GM23338 (cell line): ENCODE measurements at regions not wholly inside any gene's neighbourhood (a gene's known extent, or its start where the extent isn't known, plus 50 kb on each side); places are given as distances from the start of the nearest gene placed in this dataset.

Experiments used
- ATAC-seq: fragments of 200-7000 bp; cut with Tn5 transposase; 3 replicates; pipeline ENCODE4 v1.9.1; 2020
- DNase-seq: peaks from one replicate; pipeline ENCODE4 v3.0.0-alpha.2; 2015; ENCODE audit warnings: low spot score
- H2AFZ ChIP-seq: fragments of 200-600 bp; sonication (generic); 2 replicates; pipeline ENCODE4 v1.8.0; 2016; ENCODE audit warnings: antibody characterized with exemption, mild to moderate bottlenecking, moderate library complexity
- H3F3A ChIP-seq: fragments of 200-600 bp; sonication (generic); replicated peaks from 2 replicates; pipeline ENCODE4 v1.8.0; 2017; ENCODE audit warnings: antibody characterized with exemption, mixed run types, low read depth
- H3K27ac ChIP-seq: fragments of 200-600 bp; sonication (generic); 2 replicates; pipeline ENCODE4 v1.6.1; 2016; ENCODE audit warnings: low read depth
- H3K27me3 ChIP-seq: fragments of 200-600 bp; sonication (generic); 2 replicates; pipeline ENCODE4 v1.8.0; 2016; ENCODE audit warnings: mild to moderate bottlenecking, mixed run types, moderate library complexity; ENCODE audit not compliant: insufficient read depth
- H3K36me3 ChIP-seq: fragments of 200-600 bp; sonication (generic); 2 replicates; pipeline ENCODE4 v1.8.0; 2016; ENCODE audit warnings: mild to moderate bottlenecking; ENCODE audit not compliant: insufficient read depth
- H3K4me1 ChIP-seq: fragments of 200-600 bp; sonication (generic); 2 replicates; pipeline ENCODE4 v1.8.0; 2016; ENCODE audit warnings: mild to moderate bottlenecking, moderate library complexity; ENCODE audit not compliant: insufficient read depth
- H3K4me2 ChIP-seq: fragments of 200-600 bp; sonication (generic); 2 replicates; pipeline ENCODE4 v1.7.1; 2017; ENCODE audit warnings: mixed run types
- H3K4me3 ChIP-seq: fragments of 200-600 bp; sonication (generic); 2 replicates; pipeline ENCODE4 v1.6.1; 2016; ENCODE audit warnings: mixed run types
- H3K79me2 ChIP-seq: fragments of 200-600 bp; sonication (generic); replicated peaks from 2 replicates; pipeline ENCODE4 v1.8.0; 2017; ENCODE audit warnings: mild to moderate bottlenecking; ENCODE audit not compliant: insufficient read depth
- H3K9me2 ChIP-seq: fragments of 200-600 bp; sonication (generic); 2 replicates; pipeline ENCODE4 v1.8.0; 2017; ENCODE audit not compliant: insufficient read depth
- H4K20me1 ChIP-seq: fragments of 200-600 bp; sonication (generic); replicated peaks from 2 replicates; pipeline ENCODE4 v1.8.0; 2017; ENCODE audit warnings: mild to moderate bottlenecking; ENCODE audit not compliant: insufficient read depth
- H3K27ac Mint-ChIP-seq: 2 replicates; pipeline ENCODE4 v1.8.0; 2020; ENCODE audit warnings: inconsistent platforms, mild to moderate bottlenecking, moderate library complexity, mixed read lengths
- H3K27me3 Mint-ChIP-seq: 3 replicates; pipeline ENCODE4 v1.8.0; 2022; ENCODE audit warnings: low read depth, mild to moderate bottlenecking, moderate library complexity, mixed read lengths, inconsistent platforms; ENCODE audit not compliant: insufficient read depth, poor library complexity
- H3K36me3 Mint-ChIP-seq: 3 replicates; pipeline ENCODE4 v1.8.0; 2021; ENCODE audit warnings: low read depth, mild to moderate bottlenecking, inconsistent platforms, moderate library complexity, mixed read lengths
- H3K4me1 Mint-ChIP-seq: 3 replicates; pipeline ENCODE4 v1.8.0; 2020; ENCODE audit warnings: mild to moderate bottlenecking, inconsistent platforms, mixed read lengths
- H3K4me3 Mint-ChIP-seq: 3 replicates; pipeline ENCODE4 v1.8.0; 2021; ENCODE audit warnings: moderate library complexity, mild to moderate bottlenecking, inconsistent platforms, mixed read lengths
- H3K9me3 Mint-ChIP-seq: 3 replicates; pipeline ENCODE4 v1.8.0; 2020; ENCODE audit warnings: moderate library complexity, mild to moderate bottlenecking, inconsistent platforms, mixed read lengths
- CREB1 ChIP-seq: fragments of 250-450 bp; sonication (Bioruptor Pico); IDR thresholded peaks from 2 replicates; pipeline ENCODE4 v1.5.0; 2020; ENCODE audit warnings: low read depth, mild to moderate bottlenecking, moderate library complexity
- ETS1 ChIP-seq: IDR thresholded peaks from 2 replicates; pipeline ENCODE4 v1.6.1; 2016; ENCODE audit warnings: antibody characterized with exemption
- EZH2 ChIP-seq: fragments of 200-600 bp; sonication (generic); IDR thresholded peaks from one replicate; pipeline ENCODE4 v1.8.0; 2017; ENCODE audit warnings: antibody characterized with exemption, mild to moderate bottlenecking, low read depth; ENCODE audit not compliant: unreplicated experiment
- EZH2phosphoT487 ChIP-seq: fragments of 200-600 bp; sonication (generic); IDR thresholded peaks from one replicate; pipeline ENCODE4 v1.8.1; 2018; ENCODE audit warnings: antibody characterized with exemption; ENCODE audit not compliant: unreplicated experiment
- JUNB ChIP-seq: IDR thresholded peaks from one replicate; pipeline ENCODE4 v1.6.1; 2016; ENCODE audit warnings: antibody characterized with exemption; ENCODE audit not compliant: unreplicated experiment
- NANOG ChIP-seq: IDR thresholded peaks from 2 replicates; pipeline ENCODE4 v1.6.1; 2016; ENCODE audit warnings: antibody characterized with exemption, borderline replicate concordance
- POLR2AphosphoS5 ChIP-seq: IDR thresholded peaks from 2 replicates; pipeline ENCODE4 v1.6.1; 2016; ENCODE audit warnings: antibody characterized with exemption, low read depth
- STAT1 ChIP-seq: IDR thresholded peaks from one replicate; pipeline ENCODE4 v1.6.1; 2016; ENCODE audit warnings: antibody characterized with exemption; ENCODE audit not compliant: unreplicated experiment
- ZNF114 ChIP-seq: fragments of 250-450 bp; sonication (Bioruptor Pico); IDR thresholded peaks from 2 replicates; pipeline ENCODE4 v1.5.0; 2020; ENCODE audit warnings: mild to moderate bottlenecking, moderate library complexity
- ZNF331 ChIP-seq: fragments of 250-450 bp; sonication (Bioruptor Pico); IDR thresholded peaks from 2 replicates; pipeline ENCODE4 v1.5.0; 2020; ENCODE audit warnings: low read depth, mild to moderate bottlenecking, moderate library complexity
- TF ChIP-seq, protein P1 (sequence below), 2 experiments: fragments of 200-600 bp in 1 of 2; sonication (generic) in 1 of 2; conservative IDR thresholded peaks; 2 replicates each; pipeline versions ENCODE4 v1.5.1 to v1.6.1; 2016 to 2017; ENCODE audit warnings: antibody characterized with exemption in 2 of 2, low read depth in 2 of 2, mild to moderate bottlenecking in 2 of 2, moderate library complexity in 1 of 2
- TF ChIP-seq, protein P2 (sequence below): IDR thresholded peaks from one replicate; pipeline ENCODE4 v1.6.1; 2018; ENCODE audit warnings: antibody characterized with exemption; ENCODE audit not compliant: unreplicated experiment
- TF ChIP-seq, protein P3 (sequence below): fragments of 250-450 bp; sonication (Bioruptor Pico); IDR thresholded peaks from 2 replicates; pipeline ENCODE4 v1.5.0; 2020; ENCODE audit warnings: mild to moderate bottlenecking, moderate library complexity

- DNase-seq = no peak
- no peak for TF ChIP-seq POLR2AphosphoS5
- no peak for TF ChIP-seq EZH2phosphoT487
- no peak for TF ChIP-seq ETS1
- TF ChIP-seq ZNF114 (CRISPR knock-in tag) = no peak
- TF ChIP-seq, protein P1, sequence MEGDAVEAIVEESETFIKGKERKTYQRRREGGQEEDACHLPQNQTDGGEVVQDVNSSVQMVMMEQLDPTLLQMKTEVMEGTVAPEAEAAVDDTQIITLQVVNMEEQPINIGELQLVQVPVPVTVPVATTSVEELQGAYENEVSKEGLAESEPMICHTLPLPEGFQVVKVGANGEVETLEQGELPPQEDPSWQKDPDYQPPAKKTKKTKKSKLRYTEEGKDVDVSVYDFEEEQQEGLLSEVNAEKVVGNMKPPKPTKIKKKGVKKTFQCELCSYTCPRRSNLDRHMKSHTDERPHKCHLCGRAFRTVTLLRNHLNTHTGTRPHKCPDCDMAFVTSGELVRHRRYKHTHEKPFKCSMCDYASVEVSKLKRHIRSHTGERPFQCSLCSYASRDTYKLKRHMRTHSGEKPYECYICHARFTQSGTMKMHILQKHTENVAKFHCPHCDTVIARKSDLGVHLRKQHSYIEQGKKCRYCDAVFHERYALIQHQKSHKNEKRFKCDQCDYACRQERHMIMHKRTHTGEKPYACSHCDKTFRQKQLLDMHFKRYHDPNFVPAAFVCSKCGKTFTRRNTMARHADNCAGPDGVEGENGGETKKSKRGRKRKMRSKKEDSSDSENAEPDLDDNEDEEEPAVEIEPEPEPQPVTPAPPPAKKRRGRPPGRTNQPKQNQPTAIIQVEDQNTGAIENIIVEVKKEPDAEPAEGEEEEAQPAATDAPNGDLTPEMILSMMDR (conservative IDR thresholded peaks at IDR 0.05; ENCODE audit: low read depth in 2 of 2) = no peak
- TF ChIP-seq, protein P2, sequence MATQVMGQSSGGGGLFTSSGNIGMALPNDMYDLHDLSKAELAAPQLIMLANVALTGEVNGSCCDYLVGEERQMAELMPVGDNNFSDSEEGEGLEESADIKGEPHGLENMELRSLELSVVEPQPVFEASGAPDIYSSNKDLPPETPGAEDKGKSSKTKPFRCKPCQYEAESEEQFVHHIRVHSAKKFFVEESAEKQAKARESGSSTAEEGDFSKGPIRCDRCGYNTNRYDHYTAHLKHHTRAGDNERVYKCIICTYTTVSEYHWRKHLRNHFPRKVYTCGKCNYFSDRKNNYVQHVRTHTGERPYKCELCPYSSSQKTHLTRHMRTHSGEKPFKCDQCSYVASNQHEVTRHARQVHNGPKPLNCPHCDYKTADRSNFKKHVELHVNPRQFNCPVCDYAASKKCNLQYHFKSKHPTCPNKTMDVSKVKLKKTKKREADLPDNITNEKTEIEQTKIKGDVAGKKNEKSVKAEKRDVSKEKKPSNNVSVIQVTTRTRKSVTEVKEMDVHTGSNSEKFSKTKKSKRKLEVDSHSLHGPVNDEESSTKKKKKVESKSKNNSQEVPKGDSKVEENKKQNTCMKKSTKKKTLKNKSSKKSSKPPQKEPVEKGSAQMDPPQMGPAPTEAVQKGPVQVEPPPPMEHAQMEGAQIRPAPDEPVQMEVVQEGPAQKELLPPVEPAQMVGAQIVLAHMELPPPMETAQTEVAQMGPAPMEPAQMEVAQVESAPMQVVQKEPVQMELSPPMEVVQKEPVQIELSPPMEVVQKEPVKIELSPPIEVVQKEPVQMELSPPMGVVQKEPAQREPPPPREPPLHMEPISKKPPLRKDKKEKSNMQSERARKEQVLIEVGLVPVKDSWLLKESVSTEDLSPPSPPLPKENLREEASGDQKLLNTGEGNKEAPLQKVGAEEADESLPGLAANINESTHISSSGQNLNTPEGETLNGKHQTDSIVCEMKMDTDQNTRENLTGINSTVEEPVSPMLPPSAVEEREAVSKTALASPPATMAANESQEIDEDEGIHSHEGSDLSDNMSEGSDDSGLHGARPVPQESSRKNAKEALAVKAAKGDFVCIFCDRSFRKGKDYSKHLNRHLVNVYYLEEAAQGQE = no peak
- TF ChIP-seq ZNF331 (CRISPR knock-in tag) = no peak
- no peak for TF ChIP-seq JUNB
- TF ChIP-seq NANOG = no peak
- no peak for TF ChIP-seq STAT1
- TF ChIP-seq, protein P3, sequence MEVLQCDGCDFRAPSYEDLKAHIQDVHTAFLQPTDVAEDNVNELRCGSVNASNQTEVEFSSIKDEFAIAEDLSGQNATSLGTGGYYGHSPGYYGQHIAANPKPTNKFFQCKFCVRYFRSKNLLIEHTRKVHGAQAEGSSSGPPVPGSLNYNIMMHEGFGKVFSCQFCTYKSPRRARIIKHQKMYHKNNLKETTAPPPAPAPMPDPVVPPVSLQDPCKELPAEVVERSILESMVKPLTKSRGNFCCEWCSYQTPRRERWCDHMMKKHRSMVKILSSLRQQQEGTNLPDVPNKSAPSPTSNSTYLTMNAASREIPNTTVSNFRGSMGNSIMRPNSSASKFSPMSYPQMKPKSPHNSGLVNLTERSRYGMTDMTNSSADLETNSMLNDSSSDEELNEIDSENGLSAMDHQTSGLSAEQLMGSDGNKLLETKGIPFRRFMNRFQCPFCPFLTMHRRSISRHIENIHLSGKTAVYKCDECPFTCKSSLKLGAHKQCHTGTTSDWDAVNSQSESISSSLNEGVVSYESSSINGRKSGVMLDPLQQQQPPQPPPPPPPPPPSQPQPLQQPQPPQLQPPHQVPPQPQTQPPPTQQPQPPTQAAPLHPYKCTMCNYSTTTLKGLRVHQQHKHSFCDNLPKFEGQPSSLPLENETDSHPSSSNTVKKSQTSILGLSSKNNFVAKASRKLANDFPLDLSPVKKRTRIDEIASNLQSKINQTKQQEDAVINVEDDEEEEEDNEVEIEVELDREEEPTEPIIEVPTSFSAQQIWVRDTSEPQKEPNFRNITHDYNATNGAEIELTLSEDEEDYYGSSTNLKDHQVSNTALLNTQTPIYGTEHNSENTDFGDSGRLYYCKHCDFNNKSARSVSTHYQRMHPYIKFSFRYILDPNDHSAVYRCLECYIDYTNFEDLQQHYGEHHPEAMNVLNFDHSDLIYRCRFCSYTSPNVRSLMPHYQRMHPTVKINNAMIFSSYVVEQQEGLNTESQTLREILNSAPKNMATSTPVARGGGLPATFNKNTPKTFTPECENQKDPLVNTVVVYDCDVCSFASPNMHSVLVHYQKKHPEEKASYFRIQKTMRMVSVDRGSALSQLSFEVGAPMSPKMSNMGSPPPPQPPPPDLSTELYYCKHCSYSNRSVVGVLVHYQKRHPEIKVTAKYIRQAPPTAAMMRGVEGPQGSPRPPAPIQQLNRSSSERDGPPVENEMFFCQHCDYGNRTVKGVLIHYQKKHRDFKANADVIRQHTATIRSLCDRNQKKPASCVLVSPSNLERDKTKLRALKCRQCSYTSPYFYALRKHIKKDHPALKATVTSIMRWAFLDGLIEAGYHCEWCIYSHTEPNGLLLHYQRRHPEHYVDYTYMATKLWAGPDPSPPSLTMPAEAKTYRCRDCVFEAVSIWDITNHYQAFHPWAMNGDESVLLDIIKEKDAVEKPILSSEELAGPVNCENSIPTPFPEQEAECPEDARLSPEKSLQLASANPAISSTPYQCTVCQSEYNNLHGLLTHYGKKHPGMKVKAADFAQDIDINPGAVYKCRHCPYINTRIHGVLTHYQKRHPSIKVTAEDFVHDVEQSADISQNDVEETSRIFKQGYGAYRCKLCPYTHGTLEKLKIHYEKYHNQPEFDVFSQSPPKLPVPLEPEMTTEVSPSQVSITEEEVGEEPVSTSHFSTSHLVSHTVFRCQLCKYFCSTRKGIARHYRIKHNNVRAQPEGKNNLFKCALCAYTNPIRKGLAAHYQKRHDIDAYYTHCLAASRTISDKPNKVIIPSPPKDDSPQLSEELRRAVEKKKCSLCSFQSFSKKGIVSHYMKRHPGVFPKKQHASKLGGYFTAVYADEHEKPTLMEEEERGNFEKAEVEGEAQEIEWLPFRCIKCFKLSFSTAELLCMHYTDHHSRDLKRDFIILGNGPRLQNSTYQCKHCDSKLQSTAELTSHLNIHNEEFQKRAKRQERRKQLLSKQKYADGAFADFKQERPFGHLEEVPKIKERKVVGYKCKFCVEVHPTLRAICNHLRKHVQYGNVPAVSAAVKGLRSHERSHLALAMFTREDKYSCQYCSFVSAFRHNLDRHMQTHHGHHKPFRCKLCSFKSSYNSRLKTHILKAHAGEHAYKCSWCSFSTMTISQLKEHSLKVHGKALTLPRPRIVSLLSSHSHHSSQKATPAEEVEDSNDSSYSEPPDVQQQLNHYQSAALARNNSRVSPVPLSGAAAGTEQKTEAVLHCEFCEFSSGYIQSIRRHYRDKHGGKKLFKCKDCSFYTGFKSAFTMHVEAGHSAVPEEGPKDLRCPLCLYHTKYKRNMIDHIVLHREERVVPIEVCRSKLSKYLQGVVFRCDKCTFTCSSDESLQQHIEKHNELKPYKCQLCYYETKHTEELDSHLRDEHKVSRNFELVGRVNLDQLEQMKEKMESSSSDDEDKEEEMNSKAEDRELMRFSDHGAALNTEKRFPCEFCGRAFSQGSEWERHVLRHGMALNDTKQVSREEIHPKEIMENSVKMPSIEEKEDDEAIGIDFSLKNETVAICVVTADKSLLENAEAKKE (CRISPR knock-in tag) = no peak
- TF ChIP-seq EZH2 = no peak
- TF ChIP-seq CREB1 (CRISPR knock-in tag) = no peak
- H3K27me3 ChIP-seq = no peaks in the 10 kb centered on the region
- H3K27ac ChIP-seq = no peak overlapping the region
- H3F3A ChIP-seq = no peaks in the 10 kb centered on the region
- H3K9me3 Mint-ChIP-seq = no peaks in the 10 kb centered on the region
- H4K20me1 ChIP-seq = no peaks in the 10 kb centered on the region
- H3K36me3 ChIP-seq = no peaks in the 10 kb centered on the region
- no peak overlapping the region for H3K27ac Mint-ChIP-seq
- no peaks in the 10 kb centered on the region for H3K27me3 Mint-ChIP-seq
- H3K4me3 ChIP-seq = no peak overlapping the region
- H3K4me1 Mint-ChIP-seq = peaks cover 6% of the 10 kb centered on the region; the same call in 2 of the 3 replicates
- no peaks in the 10 kb centered on the region for H3K79me2 ChIP-seq
- H2AFZ ChIP-seq = no peak overlapping the region
- no peak overlapping the region for H3K4me3 Mint-ChIP-seq
- no peaks in the 10 kb centered on the region for H3K36me3 Mint-ChIP-seq
- no peak overlapping the region for H3K4me2 ChIP-seq
- ATAC-seq = no peak
- 0 out of 2 replicates have a peak, but pooled peaks cover 5% of the 10 kb centered on the region for H3K4me1 ChIP-seq
- no peaks in the 10 kb centered on the region for H3K9me2 ChIP-seq
Observed at GRCh38 chr3:170799009-170799408, 71.0 kb downstream of the RPL22L1 start.
